ENCODE measurements at regions not wholly inside any gene's neighbourhood (a gene's known extent, or its start where the extent isn't known, plus 50 kb on each side); places are given as distances from the start of the nearest gene placed in this dataset.

GRCh38 chr4:14545163-14545562 is 457.1 kb upstream of the CPEB2 start:
- TF ChIP-seq CTCF (IDR thresholded peaks at IDR 0.05) (no peak), POLR2A (IDR thresholded peaks at IDR 0.05; ENCODE audit: low read depth) (no peak), POLR2AphosphoS5 (IDR thresholded peaks at IDR 0.05) (no peak), EP300 (IDR thresholded peaks at IDR 0.05) (no peak)

Data from esophagus muscularis mucosa (tissue), 4 donors.